HEK293T (cell line): ENCODE measurements at regions not wholly inside any gene's neighbourhood (a gene's known extent, or its start where the extent isn't known, plus 50 kb on each side); places are given as distances from the start of the nearest gene placed in this dataset.

ENCODE experiments used
- ARNT ChIP-seq: fragments of 450-650 bp; IDR thresholded peaks from 2 replicates; pipeline ENCODE4 v1.6.1; 2017; ENCODE audit warnings: mild to moderate bottlenecking
- CTBP1 ChIP-seq: fragments of 450-650 bp; IDR thresholded peaks from 2 replicates; pipeline ENCODE4 v1.6.1; 2016; ENCODE audit warnings: borderline replicate concordance
- ELF4 ChIP-seq: fragments of 450-650 bp; IDR thresholded peaks from 2 replicates; pipeline ENCODE4 v1.6.1; 2017; ENCODE audit warnings: antibody characterized with exemption
- FOXA1 ChIP-seq: fragments of 450-650 bp; IDR thresholded peaks from 2 replicates; pipeline ENCODE4 v1.6.1; 2016; ENCODE audit warnings: mild to moderate bottlenecking
- FOXK2 ChIP-seq: fragments of 450-650 bp; IDR thresholded peaks from 2 replicates; pipeline ENCODE4 v1.6.1; 2016; ENCODE audit warnings: mild to moderate bottlenecking
- SUZ12 ChIP-seq: fragments of 450-650 bp; IDR thresholded peaks from 2 replicates; pipeline ENCODE4 v1.6.1; 2016; ENCODE audit warnings: mild to moderate bottlenecking
- TARDBP ChIP-seq: fragments of 450-650 bp; IDR thresholded peaks from 2 replicates; pipeline ENCODE4 v1.6.1; 2016
- ZNF384 ChIP-seq: fragments of 450-650 bp; IDR thresholded peaks from 2 replicates; pipeline ENCODE4 v1.6.1; 2016

GRCh38 chr5:92308679-92309078 lies 925.6 kb upstream of the ARRDC3 start:
- TF ChIP-seq TARDBP (no peak), ZNF384 (no peak), SUZ12 (no peak), ARNT (no peak), FOXA1 (no peak), CTBP1 (no peak), ELF4 (no peak), FOXK2 (no peak)
